Panc1 (cell line): ENCODE measurements at regions not wholly inside any gene's neighbourhood (a gene's known extent, or its start where the extent isn't known, plus 50 kb on each side); places are given as distances from the start of the nearest gene placed in this dataset.

Experiments used
- POLR2AphosphoS5 ChIP-seq: IDR thresholded peaks from 2 replicates; pipeline ENCODE4 v1.6.1; 2012; ENCODE audit warnings: mild to moderate bottlenecking, low read depth, low read length, moderate library complexity
- SIN3A ChIP-seq: IDR thresholded peaks from 2 replicates; pipeline ENCODE4 v1.6.1; 2012; ENCODE audit warnings: low read depth, mild to moderate bottlenecking, low read length, moderate library complexity, borderline replicate concordance; ENCODE audit not compliant: insufficient read depth
- TF ChIP-seq, protein P1 (sequence below): fragments of 450-650 bp; IDR thresholded peaks from 2 replicates; pipeline ENCODE4 v1.5.1; 2017; ENCODE audit warnings: mild to moderate bottlenecking
- TF ChIP-seq, protein P2 (sequence below), 2 experiments: IDR thresholded peaks; 2 replicates each; pipeline ENCODE4 v1.6.1; 2011 to 2012; ENCODE audit warnings: low read depth in 2 of 2, control low read depth in 1 of 2, low read length in 1 of 2, mild to moderate bottlenecking in 1 of 2, moderate library complexity in 1 of 2; ENCODE audit not compliant: insufficient read depth in 1 of 2

DNA sequence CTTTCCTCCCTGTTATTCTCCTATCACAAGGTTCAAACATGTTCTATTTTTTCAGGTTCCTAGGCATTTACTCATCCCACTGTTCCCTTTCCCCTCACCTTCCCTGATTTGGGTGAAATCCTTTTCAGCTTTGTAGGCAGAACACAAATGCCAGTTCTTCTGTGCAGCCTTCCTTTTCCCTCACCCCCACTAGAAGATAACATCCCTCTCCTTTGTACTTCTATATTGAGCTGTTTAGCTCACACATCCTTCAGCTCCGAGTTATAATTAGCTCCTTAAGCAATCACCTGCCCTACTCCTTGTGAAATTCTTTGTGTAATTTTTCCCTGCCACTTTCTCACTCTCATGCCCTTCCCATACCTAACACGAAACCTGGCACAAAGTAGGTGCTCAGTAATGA, 240.9 kb downstream of the AR start:
- TF ChIP-seq POLR2AphosphoS5 (no peak), SIN3A (no peak)
- TF ChIP-seq, protein P1, sequence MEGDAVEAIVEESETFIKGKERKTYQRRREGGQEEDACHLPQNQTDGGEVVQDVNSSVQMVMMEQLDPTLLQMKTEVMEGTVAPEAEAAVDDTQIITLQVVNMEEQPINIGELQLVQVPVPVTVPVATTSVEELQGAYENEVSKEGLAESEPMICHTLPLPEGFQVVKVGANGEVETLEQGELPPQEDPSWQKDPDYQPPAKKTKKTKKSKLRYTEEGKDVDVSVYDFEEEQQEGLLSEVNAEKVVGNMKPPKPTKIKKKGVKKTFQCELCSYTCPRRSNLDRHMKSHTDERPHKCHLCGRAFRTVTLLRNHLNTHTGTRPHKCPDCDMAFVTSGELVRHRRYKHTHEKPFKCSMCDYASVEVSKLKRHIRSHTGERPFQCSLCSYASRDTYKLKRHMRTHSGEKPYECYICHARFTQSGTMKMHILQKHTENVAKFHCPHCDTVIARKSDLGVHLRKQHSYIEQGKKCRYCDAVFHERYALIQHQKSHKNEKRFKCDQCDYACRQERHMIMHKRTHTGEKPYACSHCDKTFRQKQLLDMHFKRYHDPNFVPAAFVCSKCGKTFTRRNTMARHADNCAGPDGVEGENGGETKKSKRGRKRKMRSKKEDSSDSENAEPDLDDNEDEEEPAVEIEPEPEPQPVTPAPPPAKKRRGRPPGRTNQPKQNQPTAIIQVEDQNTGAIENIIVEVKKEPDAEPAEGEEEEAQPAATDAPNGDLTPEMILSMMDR = no peak
- TF ChIP-seq, protein P2, sequence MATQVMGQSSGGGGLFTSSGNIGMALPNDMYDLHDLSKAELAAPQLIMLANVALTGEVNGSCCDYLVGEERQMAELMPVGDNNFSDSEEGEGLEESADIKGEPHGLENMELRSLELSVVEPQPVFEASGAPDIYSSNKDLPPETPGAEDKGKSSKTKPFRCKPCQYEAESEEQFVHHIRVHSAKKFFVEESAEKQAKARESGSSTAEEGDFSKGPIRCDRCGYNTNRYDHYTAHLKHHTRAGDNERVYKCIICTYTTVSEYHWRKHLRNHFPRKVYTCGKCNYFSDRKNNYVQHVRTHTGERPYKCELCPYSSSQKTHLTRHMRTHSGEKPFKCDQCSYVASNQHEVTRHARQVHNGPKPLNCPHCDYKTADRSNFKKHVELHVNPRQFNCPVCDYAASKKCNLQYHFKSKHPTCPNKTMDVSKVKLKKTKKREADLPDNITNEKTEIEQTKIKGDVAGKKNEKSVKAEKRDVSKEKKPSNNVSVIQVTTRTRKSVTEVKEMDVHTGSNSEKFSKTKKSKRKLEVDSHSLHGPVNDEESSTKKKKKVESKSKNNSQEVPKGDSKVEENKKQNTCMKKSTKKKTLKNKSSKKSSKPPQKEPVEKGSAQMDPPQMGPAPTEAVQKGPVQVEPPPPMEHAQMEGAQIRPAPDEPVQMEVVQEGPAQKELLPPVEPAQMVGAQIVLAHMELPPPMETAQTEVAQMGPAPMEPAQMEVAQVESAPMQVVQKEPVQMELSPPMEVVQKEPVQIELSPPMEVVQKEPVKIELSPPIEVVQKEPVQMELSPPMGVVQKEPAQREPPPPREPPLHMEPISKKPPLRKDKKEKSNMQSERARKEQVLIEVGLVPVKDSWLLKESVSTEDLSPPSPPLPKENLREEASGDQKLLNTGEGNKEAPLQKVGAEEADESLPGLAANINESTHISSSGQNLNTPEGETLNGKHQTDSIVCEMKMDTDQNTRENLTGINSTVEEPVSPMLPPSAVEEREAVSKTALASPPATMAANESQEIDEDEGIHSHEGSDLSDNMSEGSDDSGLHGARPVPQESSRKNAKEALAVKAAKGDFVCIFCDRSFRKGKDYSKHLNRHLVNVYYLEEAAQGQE (IDR thresholded peaks at IDR 0.05; ENCODE audit: insufficient read depth in 1 of 2, low read depth in 2 of 2, low read length in 1 of 2) = no peak
